ENCODE measurements at regions not wholly inside any gene's neighbourhood (a gene's known extent, or its start where the extent isn't known, plus 50 kb on each side); places are given as distances from the start of the nearest gene placed in this dataset.
A peak's percentile ranks its signal among the peaks of the same experiment; 100 is the strongest.

DNA sequence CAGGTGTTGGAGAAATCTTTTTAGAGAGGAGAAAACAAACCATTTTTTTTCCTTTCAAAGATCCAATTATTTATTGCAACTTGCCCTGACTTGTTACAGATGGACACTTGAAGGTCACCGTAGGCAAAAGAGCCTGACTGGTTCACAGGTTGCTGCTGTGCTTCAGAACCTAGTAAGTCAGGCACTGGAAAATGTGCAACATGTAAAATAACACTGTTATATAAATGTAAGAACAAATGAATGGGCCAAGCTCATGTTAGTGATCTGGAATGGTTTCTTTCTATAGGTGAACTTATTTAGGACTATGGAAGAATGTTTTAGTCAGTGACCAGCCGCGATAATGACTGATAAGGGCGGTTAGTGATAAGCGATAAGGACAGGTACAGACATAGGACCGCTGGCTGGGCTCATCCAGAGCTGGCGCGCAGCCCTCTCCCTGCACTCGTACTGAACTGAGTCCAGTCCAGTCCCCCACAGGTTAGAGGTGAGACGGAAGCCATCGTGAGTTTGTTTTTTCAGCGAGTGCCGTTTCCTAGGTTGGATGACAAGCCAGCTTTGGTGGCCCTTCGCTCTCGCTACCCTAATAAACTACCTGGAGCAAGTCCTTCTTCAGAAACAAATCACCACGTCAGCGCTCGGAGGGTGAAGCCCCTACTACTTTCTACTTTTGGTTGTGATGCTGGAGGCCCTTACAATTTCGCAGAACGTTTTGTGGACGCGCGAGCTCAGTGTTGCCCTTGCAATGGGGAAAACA is 94.4 kb upstream of the PRDM1 start:
- no peak for DNase-seq (ENCODE audit: low spot score)

DNA sequence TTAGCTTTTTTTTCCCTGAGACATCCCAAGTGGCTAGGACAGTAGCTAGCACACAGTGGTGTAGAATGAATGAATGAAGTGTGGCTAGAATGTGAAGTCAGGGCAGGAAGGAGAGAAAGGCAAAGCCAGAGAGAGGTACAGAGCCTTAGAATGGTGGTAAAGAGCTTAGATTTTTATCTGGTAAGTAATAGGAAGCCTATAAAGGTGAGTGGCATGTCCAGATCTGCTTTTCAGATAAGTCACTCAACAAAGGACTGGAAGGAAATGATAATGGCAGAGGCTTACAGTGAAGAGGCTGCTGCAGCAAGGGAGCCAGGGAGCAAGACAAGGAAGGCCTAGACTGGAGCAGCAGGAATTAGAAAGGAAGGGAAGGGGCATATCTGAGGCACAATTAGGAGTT is 96.0 kb upstream of the PRDM1 start:
- DNase-seq (ENCODE audit: low spot score) = no peak

- DNase-seq (ENCODE audit: low spot score) = no peak
Measured at GRCh38 chr6:105988812-105989577, 97.1 kb upstream of the PRDM1 start.

- no peak for DNase-seq (ENCODE audit: low spot score)
Measured at GRCh38 chr6:105988321-105988720, 97.8 kb upstream of the PRDM1 start.

DNA sequence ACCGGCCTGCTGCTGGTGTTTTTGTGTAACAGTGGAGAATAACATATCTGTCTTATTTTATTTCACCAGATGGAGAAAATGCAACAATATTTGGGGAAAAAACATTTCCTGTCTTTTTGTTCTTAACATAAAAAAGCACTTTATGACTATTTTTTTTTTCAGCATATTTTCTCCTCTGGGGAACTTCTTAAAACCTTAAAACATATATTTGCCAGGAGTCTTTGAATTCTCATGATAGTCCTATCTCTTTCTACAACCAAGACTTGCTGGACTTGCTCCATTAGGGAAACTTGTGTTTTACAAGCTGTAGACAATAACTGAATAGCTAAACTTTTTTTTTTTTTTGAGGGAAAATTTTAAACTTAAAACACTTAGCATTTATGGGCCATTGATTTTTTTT is 98.6 kb upstream of the PRDM1 start:
- DNase-seq (ENCODE audit: low spot score) = no peak

DNA sequence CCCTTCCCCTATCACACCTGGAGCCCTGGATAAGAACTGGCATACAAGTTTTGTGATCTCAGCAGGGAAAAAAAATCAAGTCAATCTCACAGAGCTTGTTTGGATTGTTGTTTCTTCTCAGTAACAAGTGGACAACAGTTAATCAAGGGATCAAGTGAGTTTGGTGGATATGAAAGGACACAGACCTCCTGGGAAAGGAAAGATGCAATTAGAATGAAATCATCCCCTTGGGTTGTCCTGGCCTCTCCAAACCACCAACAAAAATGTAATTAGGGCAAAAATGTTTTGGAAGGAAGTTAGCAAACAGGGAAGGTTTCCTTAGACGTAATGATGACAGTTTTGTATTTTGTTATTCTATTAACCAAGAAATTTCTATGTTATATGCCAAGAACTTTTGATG is 99.1 kb upstream of the PRDM1 start:
- no peak for DNase-seq (ENCODE audit: low spot score)

DNA sequence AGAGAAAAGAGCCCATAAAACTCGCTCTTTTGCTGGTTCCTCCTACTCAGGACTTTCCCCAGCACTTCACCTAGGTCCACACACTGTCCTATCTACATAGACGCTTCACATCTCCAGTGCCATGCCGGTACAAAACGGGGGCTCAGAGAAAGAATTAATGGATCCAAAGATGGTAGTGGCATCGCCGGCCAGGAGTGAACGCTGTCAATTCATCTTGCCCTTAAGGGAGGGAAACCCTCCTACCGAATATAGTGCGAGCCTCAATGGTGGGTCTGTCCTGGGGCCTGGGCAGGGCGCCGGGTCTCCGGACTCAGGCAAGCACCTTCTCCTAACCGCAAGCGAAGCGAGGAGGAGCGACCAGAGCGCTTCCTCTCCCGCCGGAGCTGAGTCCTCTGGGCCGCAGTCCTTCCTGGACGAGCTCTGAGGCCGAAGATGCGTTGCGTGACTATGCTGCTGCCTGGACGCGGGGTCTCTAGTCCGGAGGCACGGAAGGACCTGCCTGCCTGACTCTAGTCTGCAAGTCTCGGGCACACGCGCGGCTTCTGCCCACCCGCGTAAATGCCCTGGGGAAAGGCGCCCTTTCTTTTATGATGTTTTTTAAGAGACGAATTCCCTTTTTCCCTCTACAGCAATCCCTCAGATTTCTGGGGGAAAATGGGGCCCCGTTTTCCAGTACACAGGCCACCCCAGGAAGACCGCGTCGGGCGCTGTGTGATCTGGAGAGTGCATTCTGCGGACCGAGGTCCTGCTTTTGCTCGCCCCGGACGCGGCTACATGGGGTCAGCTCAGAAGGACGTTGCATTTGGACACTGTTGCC is 100.1 kb upstream of the PRDM1 start:
- no peak for DNase-seq (ENCODE audit: low spot score)

DNA sequence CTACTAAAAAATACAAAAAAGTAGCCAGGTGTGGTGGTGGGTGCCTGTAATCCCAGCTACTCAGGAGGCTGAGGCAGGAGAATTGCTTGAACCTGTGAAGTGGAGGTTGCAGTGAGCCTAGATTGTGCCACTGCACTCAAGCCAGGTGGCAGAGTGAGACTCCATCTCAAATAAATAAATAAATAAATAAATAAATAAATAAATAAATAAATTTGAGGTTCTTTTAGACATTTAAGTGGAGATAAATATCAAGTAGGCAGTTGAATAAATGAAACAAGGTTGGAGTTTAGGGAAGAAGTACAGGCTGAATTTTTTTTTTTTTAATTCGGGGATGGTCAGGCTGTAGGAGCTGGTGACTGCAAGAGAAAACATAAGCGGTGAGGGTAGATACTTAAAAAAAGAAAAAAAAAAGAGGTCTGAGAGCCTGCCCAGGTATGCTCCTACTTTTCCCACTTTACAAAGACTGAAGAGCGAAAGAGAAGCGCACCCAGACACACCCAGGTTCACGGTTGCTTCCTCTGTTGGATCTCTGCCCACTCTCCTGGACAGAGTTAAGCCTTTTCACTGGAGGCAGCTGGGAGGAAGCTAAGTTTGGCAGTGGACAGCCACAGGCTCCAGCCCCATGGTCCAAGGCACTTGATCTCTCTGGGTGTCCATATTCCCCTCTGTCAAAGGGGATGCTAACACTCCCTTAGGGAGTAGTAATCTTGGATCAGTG is 100.9 kb upstream of the PRDM1 start:
- no peak for DNase-seq (ENCODE audit: low spot score)

DNA sequence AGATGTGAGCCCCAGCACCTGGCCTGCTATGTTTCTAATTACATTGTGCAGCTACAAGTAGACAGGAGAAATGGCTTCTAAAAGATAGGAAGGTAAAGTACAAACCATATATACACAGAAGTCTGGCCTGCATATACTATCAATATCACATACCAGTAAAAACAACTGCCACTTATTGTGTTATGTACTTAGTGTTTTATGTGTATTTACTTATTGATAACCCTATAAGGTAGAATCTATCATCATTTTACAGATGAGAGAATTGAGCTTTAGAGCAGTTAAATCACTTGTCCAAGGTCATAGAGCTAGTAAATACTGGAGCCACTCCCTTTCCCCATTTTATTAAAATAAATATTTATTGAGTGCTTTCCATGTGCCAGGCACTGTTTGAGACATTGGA is 102.4 kb upstream of the PRDM1 start:
- DNase-seq (ENCODE audit: low spot score) = no peak

DNA sequence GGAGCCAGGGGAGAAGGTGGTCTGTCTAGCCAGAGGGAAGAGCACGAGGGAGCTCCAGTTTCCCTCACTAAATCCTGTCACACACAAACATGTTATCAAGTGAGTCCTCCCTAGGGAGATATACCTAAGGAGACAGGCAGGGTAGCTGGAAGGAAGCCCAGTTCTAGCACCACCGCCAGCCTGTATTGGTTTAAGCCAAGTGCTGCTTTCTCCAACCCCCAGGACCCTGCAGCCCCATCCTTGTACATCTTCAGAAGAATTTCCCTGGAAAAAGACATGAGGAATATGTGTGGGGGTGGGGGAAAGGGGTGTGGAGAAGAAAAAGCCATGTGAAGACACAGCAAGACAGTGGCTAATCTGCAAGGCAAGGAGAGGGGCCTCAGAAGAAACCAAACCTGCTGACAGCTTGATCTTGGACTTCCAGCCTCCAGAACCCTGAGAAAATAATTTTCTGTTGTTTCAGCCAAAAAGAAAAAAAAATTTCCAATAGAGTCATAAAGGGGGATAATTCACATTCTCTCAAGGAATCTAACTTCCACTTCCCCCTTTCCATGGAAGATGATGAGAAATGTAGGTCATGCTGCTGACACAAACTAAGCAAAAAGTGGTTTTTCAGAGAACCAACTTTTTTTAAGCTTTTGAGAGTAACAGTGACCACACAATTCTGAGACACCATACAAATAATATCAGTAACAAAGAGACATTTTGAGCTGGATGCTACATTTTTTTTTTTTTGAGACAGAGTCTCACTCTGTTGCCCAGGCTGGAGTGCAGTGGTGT is 103.2 kb upstream of the PRDM1 start:
- no peak for DNase-seq (ENCODE audit: low spot score)

- DNase-seq (ENCODE audit: low spot score) = no peak
Measured at GRCh38 chr6:105981888-105982358, 104.2 kb upstream of the PRDM1 start.

DNA sequence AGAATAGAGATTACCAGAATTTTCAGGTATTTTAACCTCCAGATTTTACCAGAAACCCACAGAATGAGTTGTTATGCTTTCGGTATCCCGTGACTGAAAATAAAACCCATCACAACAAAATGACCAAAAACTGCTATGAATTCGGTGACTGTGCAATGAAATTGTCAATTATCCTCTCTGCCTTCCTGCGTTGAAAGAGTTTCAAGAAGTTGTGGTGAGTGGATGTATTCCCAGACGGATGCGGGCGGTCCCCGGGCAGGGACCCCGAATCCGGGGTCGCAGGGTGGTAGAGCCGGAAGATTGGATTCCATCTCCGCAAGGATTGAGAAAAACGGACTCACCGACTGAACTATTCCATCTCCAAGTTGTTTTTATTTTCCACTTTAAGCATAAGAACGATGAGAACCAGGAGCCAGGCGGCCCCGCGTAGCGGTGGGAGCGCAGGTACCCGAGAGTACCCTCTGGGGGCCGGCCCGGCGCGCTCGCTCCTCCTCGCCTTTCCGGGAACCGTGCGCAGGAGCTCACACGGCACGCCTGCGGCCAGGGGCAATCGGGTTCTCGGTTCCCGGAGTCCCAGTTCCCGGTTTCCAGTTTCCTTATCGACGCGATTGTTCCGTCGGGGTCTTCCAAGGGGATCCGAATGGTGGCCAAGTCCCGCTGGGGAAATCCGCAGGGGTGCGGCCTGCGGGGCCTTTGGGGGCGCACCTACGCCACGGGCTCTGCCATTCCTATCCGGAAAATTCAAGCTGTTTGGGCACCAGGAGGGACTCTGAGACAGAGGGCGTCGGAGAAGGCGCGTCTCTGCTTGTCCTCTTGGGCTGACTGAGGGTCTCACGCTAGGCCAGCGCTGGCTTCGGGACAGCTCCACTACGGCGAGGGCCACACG is 104.9 kb upstream of the PRDM1 start:
- DNase-seq (ENCODE audit: low spot score) = no peak

DNA sequence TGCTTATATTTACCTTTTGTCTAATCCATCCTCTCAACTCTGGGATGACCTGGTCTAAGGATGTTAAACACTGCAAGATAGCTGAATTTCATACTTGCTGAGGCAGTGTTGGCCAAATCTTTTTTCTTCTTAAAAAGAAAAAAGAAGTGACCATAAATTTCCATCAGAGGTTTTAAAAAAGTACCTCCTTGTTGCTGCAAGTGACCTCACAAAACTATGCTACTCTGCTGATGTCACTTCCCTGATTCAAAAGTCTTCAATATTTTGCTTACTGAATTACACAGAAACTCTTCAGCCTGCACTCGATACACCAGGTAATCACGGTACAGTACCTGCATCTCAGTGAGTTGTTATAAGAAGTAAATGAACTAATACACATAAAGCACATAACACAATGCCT is 107.2 kb upstream of the PRDM1 start:
- DNase-seq (ENCODE audit: low spot score) = no peak

DNA sequence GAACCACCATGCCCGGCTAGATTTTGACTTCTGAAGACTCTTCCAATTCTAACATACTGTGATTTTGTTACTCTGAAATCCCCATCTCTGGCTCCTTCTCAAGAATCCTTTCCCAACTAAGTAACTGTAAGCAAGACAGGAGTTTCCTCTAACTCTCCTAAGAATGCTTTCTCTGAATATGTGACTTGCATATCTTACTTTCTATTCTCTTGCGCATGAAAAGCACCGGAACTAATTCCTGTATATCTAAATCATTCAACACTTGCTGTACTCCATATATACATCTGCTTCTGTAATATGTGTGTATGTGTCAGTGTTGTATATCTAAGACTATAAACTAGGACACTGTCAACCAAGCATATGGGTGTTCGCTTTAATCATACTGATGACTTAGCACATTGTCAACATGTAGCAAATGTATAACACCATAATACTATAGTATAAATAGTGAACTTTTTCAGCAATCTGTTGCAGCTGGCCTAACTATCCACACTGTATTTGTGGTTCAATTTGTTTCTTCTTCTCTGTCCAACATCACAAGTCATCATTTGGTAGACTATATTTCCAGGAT is 108.1 kb upstream of the PRDM1 start:
- DNase-seq (ENCODE audit: low spot score) = no peak

- DNase-seq (ENCODE audit: low spot score) = no peak
Measured at GRCh38 chr6:105974986-105975385, 111.2 kb upstream of the PRDM1 start.

GRCh38 chr6:105972440-105972839 is 113.7 kb upstream of the PRDM1 start:
- DNase-seq (ENCODE audit: low spot score) = no peak

GRCh38 chr6:105968603-105969333 is 117.4 kb upstream of the PRDM1 start:
- DNase-seq (ENCODE audit: low spot score) = no peak

DNA sequence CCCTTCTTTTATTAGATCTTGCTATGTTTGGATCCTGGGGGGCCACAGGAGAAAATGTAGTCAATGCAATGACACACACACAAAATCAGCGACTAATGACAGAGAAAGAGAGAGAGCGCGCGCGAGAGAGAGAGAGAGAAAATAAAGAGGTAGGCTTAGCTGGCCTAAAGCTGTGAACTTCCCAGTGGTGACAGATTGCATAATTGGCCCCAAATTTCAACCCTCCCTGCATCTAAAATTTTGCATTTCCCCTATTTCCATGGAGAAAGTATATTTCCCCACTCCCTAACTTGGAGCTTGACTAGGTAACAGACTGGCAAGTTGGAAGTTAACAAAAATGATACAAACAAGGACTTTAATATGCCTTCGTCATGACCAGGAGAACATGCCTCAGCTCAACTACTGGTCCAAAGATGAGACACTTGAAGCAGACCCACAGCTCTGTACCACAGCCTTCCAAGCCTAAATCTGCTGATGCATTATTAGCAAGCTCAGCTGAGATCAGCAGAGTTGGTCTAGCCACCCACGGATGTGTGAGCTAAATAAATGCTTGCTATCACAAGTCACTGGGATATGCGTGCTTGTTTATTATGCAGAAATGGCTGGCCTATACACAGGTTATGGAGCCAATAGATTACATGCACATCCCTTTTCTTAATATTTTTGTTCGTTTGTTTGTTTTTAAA is 118.1 kb upstream of the PRDM1 start:
- peak; percentile 26 for DNase-seq (ENCODE audit: low spot score)

GRCh38 chr6:105966481-105966880 is 119.7 kb upstream of the PRDM1 start:
- DNase-seq (ENCODE audit: low spot score) = no peak
